OCI-LY3 (cell line): ENCODE measurements at regions not wholly inside any gene's neighbourhood (a gene's known extent, or its start where the extent isn't known, plus 50 kb on each side); places are given as distances from the start of the nearest gene placed in this dataset.

Experiments used
- H2AFZ ChIP-seq: fragments of 200-600, 300-600 bp; shearing (Covaris generic); 2 replicates; pipeline ENCODE4 v1.6.0; 2014; ENCODE audit warnings: antibody characterized with exemption, low read depth, low read length
- H3K27ac ChIP-seq: fragments of 200-600, 300-600 bp; sonication (generic); 2 replicates; pipeline ENCODE4 v1.5.1; 2014; ENCODE audit warnings: mild to moderate bottlenecking, low read length, moderate library complexity, mixed read lengths
- H3K27me3 ChIP-seq: fragments of 200-600, 300-600 bp; sonication (generic); 2 replicates; pipeline ENCODE4 v1.6.1; 2014; ENCODE audit warnings: low read depth, low read length, mixed read lengths
- H3K36me3 ChIP-seq: fragments of 200-600, 300-600 bp; sonication (generic); replicated peaks from 2 replicates; pipeline ENCODE3; 2014; ENCODE audit warnings: low read depth, low read length, mixed read lengths
- H3K4me1 ChIP-seq: fragments of 300-600, 200-600 bp; sonication (generic); 2 replicates; pipeline ENCODE4 v1.6.1; 2014; ENCODE audit warnings: low read length, mixed read lengths
- H3K4me2 ChIP-seq: fragments of 200-600, 300-600 bp; sonication (generic); 2 replicates; pipeline ENCODE4 v1.6.1; 2014; ENCODE audit warnings: low read length, mixed read lengths
- H3K4me3 ChIP-seq: fragments of 300-600, 200-600 bp; sonication (generic); 2 replicates; pipeline ENCODE4 v1.5.1; 2014; ENCODE audit warnings: antibody characterized with exemption, mild to moderate bottlenecking, low read length, moderate library complexity
- H3K79me2 ChIP-seq: fragments of 300-600, 200-600 bp; shearing (Covaris generic); 2 replicates; pipeline ENCODE4 v1.6.1; 2014; ENCODE audit warnings: mild to moderate bottlenecking, low read length, mixed read lengths
- H3K9ac ChIP-seq: fragments of 300-600, 200-600 bp; shearing (Covaris generic); 2 replicates; pipeline ENCODE4 v1.6.0; 2014; ENCODE audit warnings: mild to moderate bottlenecking, low read length, moderate library complexity
- H3K9me3 ChIP-seq: fragments of 200-600, 300-600 bp; shearing (Covaris generic); 2 replicates; pipeline ENCODE4 v1.6.1; 2014; ENCODE audit warnings: low read length, mixed read lengths; ENCODE audit not compliant: insufficient read depth
- H4K20me1 ChIP-seq: fragments of 200-600, 300-600 bp; sonication (generic); 2 replicates; pipeline ENCODE4 v1.6.1; 2016; ENCODE audit warnings: low read length, mixed read lengths; ENCODE audit not compliant: insufficient read depth
- EZH2phosphoT487 ChIP-seq: fragments of 200-600 bp; shearing (Covaris generic); IDR thresholded peaks from 2 replicates; pipeline ENCODE4 v1.6.1; 2018; ENCODE audit warnings: antibody characterized with exemption, mixed run types, low read depth
- TF ChIP-seq, protein P1 (sequence below): fragments of 200-600, 300-600 bp; sonication (generic); IDR thresholded peaks from 2 replicates; pipeline ENCODE4 v1.5.1; 2014; ENCODE audit warnings: antibody characterized with exemption, low read length, low read depth

DNA sequence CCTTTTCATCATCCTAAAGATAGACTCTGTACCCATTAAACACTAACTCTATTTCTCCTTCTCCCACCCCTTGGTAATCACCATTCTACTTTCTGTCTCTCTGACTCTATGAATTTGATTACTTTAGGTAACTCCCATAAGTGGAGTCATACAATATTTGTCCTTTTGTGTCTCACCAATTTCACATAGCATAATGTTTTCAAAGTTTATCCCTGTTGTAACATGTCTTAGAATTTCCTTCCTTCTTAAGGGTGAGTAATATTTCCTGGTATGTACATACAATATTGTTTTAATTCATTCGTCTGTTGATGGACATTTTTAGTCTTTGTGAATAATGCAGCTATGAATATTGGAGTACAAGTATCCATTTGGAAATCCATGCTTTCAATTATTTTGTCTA lies 50.9 kb upstream of the CDCA7L start:
- H4K20me1 ChIP-seq: no peaks in the 10 kb centered on the region
- H3K9ac ChIP-seq: no peak overlapping the region
- no peak for TF ChIP-seq EZH2phosphoT487
- TF ChIP-seq, protein P1, sequence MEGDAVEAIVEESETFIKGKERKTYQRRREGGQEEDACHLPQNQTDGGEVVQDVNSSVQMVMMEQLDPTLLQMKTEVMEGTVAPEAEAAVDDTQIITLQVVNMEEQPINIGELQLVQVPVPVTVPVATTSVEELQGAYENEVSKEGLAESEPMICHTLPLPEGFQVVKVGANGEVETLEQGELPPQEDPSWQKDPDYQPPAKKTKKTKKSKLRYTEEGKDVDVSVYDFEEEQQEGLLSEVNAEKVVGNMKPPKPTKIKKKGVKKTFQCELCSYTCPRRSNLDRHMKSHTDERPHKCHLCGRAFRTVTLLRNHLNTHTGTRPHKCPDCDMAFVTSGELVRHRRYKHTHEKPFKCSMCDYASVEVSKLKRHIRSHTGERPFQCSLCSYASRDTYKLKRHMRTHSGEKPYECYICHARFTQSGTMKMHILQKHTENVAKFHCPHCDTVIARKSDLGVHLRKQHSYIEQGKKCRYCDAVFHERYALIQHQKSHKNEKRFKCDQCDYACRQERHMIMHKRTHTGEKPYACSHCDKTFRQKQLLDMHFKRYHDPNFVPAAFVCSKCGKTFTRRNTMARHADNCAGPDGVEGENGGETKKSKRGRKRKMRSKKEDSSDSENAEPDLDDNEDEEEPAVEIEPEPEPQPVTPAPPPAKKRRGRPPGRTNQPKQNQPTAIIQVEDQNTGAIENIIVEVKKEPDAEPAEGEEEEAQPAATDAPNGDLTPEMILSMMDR: no peak
- H3K27me3 ChIP-seq: no peaks in the 10 kb centered on the region
- no peaks in the 10 kb centered on the region for H3K36me3 ChIP-seq
- H3K9me3 ChIP-seq: no peaks in the 10 kb centered on the region
- no peaks in the 10 kb centered on the region for H3K4me1 ChIP-seq
- H3K27ac ChIP-seq: no peak overlapping the region
- no peak overlapping the region for H2AFZ ChIP-seq
- no peak overlapping the region for H3K4me3 ChIP-seq
- no peaks in the 10 kb centered on the region for H3K79me2 ChIP-seq
- H3K4me2 ChIP-seq: no peak overlapping the region
